ENCODE measurements at regions not wholly inside any gene's neighbourhood (a gene's known extent, or its start where the extent isn't known, plus 50 kb on each side); places are given as distances from the start of the nearest gene placed in this dataset.

- H3K9me3 ChIP-seq (ENCODE audit: control insufficient read depth, insufficient read depth, low read depth, low read length): no peaks in the 10 kb centered on the region
- CTCF ChIA-PET: no interaction called here
- no peak overlapping the region for H3K4me3 ChIP-seq (ENCODE audit: low read depth in 2 of 2, low read length in 2 of 2)
- intact Hi-C loops (cut with micrococcal nuclease; ENCODE audit: unreplicated experiment) (no loop called here), in situ Hi-C loops (cut with HindIII; ENCODE audit: low pct_unique_long_range_greater_than_20kb, low sequenced_read_pairs) (no loop called here)
- DNase-seq (ENCODE audit: low read depth, low spot score) (no peak), ATAC-seq (no peak)
- no peaks in the 10 kb centered on the region for H3K36me3 ChIP-seq (ENCODE audit: control insufficient read depth, insufficient read depth, low read length)
- BruUV-seq (replicated peaks): no TSS peak
- no peaks in the 10 kb centered on the region for H3K4me1 ChIP-seq (ENCODE audit: control insufficient read depth, insufficient read depth, low read length)
- H3K27ac ChIP-seq (ENCODE audit: low read length): no peak overlapping the region
- no peaks in the 10 kb centered on the region for H3K27me3 ChIP-seq (ENCODE audit: control insufficient read depth, insufficient read depth, low read length)
- TF ChIP-seq SIN3A (IDR thresholded peaks at IDR 0.05; ENCODE audit: borderline replicate concordance, insufficient read depth, low read depth, low read length): no peak
- TF ChIP-seq POLR2AphosphoS5 (IDR thresholded peaks at IDR 0.05; ENCODE audit: low read depth, low read length): no peak
- no peak for TF ChIP-seq REST (IDR thresholded peaks at IDR 0.05; ENCODE audit: insufficient read depth in 1 of 2, low read depth in 2 of 2, low read length in 1 of 2)
- TF ChIP-seq, protein P1, sequence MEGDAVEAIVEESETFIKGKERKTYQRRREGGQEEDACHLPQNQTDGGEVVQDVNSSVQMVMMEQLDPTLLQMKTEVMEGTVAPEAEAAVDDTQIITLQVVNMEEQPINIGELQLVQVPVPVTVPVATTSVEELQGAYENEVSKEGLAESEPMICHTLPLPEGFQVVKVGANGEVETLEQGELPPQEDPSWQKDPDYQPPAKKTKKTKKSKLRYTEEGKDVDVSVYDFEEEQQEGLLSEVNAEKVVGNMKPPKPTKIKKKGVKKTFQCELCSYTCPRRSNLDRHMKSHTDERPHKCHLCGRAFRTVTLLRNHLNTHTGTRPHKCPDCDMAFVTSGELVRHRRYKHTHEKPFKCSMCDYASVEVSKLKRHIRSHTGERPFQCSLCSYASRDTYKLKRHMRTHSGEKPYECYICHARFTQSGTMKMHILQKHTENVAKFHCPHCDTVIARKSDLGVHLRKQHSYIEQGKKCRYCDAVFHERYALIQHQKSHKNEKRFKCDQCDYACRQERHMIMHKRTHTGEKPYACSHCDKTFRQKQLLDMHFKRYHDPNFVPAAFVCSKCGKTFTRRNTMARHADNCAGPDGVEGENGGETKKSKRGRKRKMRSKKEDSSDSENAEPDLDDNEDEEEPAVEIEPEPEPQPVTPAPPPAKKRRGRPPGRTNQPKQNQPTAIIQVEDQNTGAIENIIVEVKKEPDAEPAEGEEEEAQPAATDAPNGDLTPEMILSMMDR (IDR thresholded peaks at IDR 0.05): no peak
- TF ChIP-seq TCF7L2 (IDR thresholded peaks at IDR 0.05; ENCODE audit: low read depth, low read length): no peak
- POLR2A ChIA-PET: no interaction called here
Measured at GRCh38 chr15:23851921-23852320, 164.8 kb upstream of the NDN start.

DNA sequence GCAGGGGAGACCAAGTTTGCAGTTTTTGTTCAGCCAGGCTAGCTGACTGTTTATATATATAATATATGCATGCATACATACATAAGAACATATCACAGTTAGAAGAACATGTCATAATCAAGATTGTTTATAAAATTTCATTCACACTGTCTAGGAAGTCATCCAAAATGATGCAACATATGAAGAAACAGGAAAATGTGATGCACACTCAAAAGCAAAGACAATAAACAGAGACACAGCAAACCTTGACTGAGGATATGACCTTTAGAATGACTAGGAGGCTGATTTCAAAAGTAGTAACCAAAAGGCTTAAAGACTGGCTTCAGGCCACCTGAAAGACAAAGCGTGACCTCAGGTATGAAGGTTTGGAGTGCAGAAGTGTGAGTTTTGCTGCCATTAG lies 166.2 kb upstream of the NDN start:
- in situ Hi-C loops (cut with HindIII; ENCODE audit: low pct_unique_long_range_greater_than_20kb, low sequenced_read_pairs): no loop called here
- ATAC-seq: no peak
- no peak for DNase-seq (ENCODE audit: low read depth, low spot score)
- ChIA-PET CTCF (no interaction called here), POLR2A (no interaction called here)
- H3K9me3 ChIP-seq (ENCODE audit: control insufficient read depth, insufficient read depth, low read depth, low read length): no peaks in the 10 kb centered on the region
- no peak overlapping the region for H3K27ac ChIP-seq (ENCODE audit: low read length)
- H3K27me3 ChIP-seq (ENCODE audit: control insufficient read depth, insufficient read depth, low read length): no peaks in the 10 kb centered on the region
- TF ChIP-seq REST (IDR thresholded peaks at IDR 0.05; ENCODE audit: insufficient read depth in 1 of 2, low read depth in 2 of 2, low read length in 1 of 2) (no peak), SIN3A (IDR thresholded peaks at IDR 0.05; ENCODE audit: borderline replicate concordance, insufficient read depth, low read depth, low read length) (no peak), POLR2AphosphoS5 (IDR thresholded peaks at IDR 0.05; ENCODE audit: low read depth, low read length) (no peak), TCF7L2 (IDR thresholded peaks at IDR 0.05; ENCODE audit: low read depth, low read length) (no peak)
- TF ChIP-seq, protein P1 (IDR thresholded peaks at IDR 0.05): no peak
- H3K4me3 ChIP-seq (ENCODE audit: low read depth in 2 of 2, low read length in 2 of 2): no peak overlapping the region
- BruUV-seq (replicated peaks): no TSS peak
- no peaks in the 10 kb centered on the region for H3K36me3 ChIP-seq (ENCODE audit: control insufficient read depth, insufficient read depth, low read length)
- no peaks in the 10 kb centered on the region for H3K4me1 ChIP-seq (ENCODE audit: control insufficient read depth, insufficient read depth, low read length)
- intact Hi-C loops (cut with micrococcal nuclease; ENCODE audit: unreplicated experiment): no loop called here
